ENCODE measurements at regions not wholly inside any gene's neighbourhood (a gene's known extent, or its start where the extent isn't known, plus 50 kb on each side); places are given as distances from the start of the nearest gene placed in this dataset.
"Not testable (repeated sequence)": the region's sequence is repeated elsewhere in the genome, so short reads cannot be mapped to it uniquely, and the experiment has no call there.

DNA sequence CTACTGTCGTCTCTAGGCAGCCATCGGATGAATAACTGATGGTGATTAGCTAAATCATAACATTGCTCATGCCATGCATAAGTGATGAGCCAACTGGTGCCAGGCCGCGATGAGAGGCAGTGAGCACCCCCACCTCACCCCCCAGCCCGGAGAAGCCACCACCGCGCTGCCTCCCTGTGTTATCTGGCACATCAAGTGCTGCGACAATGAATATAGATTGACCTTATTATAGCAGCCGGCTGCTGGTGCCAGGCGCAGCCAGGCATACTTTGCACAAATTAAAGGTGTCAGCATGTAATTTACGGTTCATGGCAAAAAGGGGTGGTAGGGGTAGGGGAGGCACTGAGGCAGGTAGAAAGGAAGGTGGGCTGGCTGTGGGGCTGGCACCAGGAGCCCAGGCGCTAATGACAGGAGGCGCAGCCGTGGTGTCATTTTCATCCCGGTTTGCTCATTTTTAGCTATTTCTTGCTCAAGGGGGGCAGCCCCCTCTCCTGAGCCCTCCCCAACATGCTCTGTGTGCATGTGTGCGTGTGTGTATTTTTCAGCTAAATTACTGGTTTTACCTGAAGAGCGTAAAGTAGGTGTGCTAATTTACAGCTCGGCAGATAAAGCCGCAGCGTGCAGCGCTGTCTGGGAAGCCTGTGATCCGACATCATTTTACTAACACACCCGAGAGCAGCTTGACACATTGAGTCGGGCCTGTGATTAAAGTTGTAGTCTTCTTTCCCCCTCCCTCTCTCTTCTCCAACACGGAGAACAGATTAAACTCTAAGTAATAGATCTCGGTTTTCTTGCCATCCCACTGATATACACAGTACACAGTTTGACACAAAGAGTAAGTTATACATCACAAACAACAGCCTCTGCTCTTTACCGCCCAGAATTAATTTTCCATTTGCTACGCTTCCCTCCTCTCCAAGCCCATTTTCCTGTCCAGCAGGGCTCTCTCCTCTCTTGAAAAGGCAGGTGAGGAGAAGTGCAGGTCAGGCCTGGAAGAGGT lies 212.3 kb downstream of the RPLP1 start:
- no peak for FAIRE-seq

DNA sequence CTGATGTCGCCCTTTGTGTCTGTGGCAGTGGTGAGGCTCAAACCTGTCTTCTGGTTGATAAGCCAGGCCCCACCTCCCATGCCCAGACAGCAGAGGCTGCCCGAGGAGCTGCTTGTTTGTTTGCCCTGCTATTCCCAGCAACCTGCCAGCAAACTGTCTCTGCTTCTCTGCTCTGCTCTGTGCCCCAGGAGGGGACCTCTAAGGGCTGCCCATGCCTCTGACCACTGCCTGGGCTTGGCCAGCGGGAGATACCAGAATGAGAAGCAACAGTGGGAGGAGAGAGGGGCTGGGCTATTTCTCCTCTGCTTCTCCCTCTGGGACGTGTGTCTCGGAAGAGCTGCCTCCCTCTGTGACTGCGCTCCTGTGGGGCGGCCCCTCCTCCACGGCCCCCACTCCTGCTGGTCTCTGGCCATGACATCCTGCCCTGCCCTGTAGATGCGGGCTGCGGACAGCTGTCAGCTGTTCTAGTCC lies 213.1 kb downstream of the RPLP1 start:
- DNase-seq (ENCODE audit: extremely low spot score, insufficient read length, low read depth), result no peak
- no peak for FAIRE-seq

More for the DNA sequence above, 212.3 kb downstream of the RPLP1 start:
- no peak for DNase-seq (ENCODE audit: extremely low spot score, insufficient read length, low read depth)

DNA sequence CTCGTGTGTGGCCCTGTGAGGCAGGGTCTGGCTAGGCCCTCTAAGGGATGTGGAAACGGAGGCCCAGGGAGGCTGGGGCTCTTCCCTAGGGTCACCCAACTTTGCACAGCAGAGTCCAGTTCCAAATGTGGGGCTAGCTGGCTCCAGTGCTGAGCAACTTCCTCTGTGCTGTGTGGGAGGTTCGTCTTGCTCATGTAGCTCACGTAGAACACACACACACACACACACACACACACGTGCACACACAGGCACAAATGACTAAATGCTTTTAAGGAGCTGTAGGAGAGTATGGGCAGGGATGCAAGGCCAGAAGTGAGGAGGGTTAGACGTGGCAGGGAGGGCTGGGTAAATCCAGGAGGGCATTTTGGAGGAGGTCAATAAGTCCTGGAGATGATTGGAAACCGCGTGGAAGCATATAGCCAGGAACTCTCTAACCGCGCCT lies 213.8 kb downstream of the RPLP1 start:
- FAIRE-seq (no peak), DNase-seq (ENCODE audit: extremely low spot score, insufficient read length, low read depth) (no peak)

DNA sequence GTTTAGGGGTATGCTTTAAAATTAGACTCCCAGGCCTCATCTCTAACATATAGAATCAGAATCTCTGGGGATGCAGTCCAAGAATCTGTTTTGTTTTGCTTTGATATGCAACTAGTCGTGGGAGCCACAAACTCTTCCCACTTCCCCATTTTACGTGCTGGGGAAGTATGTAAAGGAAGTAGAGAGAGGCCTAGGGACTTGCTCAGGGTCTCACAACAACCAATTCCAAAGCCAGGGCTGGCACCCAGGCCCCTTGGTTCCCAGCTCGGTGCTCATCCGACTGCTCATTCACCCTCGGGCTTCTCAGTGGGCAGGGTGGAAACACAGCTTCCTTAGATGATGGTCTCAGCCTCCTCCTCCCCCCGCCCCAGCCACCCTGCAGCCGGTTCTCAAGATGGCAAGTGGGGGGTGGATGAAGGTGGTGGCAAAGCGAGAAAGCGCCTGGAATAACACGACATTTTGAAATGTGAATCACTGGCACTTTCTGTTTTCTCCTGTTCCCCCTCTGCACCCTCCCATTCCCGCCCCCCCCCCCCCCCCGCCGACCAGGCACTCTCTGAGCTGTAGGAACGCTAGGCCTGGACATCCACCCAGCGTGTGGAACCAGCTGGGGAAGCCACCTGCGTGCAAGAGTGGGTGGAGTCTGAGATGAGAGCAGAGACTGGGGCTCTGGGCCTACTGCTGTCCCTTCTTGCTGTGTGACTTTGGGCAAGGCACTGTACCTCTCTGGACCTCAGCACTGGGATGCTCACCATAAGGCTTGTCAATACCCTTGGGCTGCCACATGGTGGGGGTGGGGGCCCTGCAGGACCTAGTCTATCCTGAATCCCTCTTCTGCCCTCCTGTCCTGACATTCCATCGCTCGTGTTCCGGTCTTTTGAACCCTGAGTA lies 214.5 kb downstream of the RPLP1 start:
- DNase-seq (ENCODE audit: extremely low spot score, insufficient read length, low read depth) (peak; percentile 39), FAIRE-seq (peak; percentile 94)

DNA sequence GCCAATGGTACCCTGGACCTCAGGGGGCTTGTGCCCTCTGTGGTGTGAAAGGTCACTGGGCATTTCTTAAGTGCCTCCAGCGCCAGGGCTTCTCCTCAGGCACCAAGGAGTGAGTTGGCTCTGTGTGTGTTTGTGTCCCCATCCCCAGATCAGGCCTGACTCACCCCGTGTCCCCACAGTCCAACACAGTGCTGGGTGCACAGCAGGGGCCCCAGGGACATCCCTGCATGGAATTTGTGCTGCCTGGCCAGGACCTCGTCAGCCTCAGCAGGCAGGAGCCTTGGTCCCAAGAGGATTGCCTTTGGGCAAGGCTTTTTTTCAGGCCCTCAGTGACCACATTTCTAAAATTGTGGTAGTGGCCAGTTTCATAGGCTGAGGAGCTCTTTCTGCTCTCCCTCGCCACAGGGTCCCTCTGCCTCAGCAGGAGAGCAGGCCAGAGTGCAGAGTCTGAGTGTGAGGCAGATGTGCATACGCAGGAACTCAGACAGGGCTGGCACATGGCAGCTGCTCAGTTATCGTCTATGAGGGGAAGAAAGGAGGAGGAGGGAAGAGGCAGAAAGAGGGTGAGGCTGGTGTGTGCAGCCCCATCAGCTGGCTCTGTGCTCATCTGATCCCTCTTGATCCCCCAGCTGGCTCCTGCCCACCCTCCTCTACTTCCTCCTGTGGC lies 215.6 kb downstream of the RPLP1 start:
- FAIRE-seq, result no peak
- no peak for DNase-seq (ENCODE audit: extremely low spot score, insufficient read length, low read depth)

DNA sequence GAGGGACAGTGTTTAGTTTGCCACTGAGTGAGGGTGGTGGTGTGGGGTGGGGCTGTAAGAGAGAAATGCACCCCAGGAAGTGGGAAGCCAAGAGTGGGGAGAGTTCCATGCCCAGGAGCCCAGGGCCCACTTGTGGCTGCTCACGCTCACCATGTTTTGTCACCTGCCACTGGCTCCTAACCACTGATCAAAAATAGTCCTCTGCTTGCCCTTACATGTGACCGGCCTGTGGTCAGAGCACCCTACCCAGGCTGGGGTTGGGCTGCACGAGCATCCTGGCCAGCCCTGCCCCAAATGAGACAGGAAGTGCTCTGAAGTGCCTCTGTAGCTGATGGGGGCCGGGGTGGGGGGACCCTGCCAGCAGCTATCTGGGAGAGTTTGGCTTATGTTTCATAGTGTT lies 216.3 kb downstream of the RPLP1 start:
- FAIRE-seq, result peak; percentile 94

DNA sequence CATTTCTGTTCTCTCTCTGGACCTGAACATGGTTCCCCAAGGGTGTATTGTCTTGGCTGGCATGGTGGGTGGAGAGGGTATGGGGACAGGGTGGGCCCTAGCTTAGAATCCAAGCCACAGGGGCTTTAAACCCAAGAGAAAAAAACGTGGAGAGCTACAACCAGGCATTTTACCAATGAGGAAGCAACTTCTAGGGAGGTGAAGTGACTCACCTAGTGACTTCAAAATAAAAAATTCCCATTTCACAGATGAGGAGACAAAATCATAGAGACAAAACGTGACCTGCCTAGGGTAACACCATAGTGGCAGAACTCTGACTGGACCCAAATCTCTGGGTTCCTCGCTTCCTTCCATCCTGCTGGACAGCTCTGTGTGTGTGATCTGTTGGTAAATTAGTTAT lies 216.8 kb downstream of the RPLP1 start:
- DNase-seq (ENCODE audit: extremely low spot score, insufficient read length, low read depth) (no peak), FAIRE-seq (no peak)

More for the DNA sequence above, 216.3 kb downstream of the RPLP1 start:
- DNase-seq (ENCODE audit: extremely low spot score, insufficient read length, low read depth), result peak; percentile 58

DNA sequence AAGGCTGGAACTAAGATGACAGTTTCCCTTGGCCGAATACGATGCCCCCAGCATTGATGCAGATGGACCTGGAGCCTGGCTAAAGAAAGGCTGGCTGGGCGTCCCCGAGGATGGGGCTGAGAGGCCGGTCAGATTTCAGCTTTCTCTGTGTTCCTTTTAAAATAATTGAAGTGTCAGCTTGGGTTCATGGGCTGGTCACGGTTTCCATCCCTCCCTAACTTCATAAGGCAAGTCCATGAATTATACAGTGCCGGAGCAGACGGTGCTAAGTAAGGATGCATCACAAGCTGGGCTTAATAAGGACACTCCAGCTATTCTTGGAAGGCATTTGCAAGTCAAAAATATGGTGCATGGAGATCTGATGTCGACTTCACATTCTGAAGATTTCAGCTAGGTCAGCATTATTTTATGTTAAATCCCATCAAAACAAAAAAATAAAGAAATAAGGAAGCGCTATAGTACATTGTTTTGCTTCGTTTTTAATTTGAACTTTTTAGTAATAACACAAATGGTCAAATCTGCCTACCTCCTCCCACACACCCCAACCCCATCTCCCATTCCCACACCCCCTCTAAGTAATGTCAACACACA lies 220.8 kb downstream of the RPLP1 start:
- FAIRE-seq, result no peak
- no peak for DNase-seq (ENCODE audit: extremely low spot score, insufficient read length, low read depth)

DNA sequence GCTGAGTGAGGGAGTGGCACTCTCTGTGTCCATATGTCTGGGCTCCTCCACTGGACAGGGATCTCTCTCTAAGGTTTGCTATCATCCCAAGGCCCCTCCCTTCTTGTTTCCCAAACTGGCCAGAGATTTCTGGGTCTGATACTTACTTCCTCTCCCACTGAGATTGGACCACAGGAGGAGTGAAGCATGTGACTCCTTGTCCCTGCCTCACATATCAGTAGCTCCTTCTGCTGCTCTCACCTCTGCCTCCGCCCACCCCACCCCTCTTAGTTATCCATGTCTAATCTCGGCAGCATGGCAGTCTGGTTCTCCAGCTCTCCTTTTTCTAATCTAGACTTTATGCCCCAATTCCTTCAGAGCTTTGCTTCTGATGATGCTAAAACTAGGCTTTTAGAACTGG lies 223.1 kb downstream of the RPLP1 start:
- FAIRE-seq, result no peak
- no peak for DNase-seq (ENCODE audit: extremely low spot score, insufficient read length, low read depth)

DNA sequence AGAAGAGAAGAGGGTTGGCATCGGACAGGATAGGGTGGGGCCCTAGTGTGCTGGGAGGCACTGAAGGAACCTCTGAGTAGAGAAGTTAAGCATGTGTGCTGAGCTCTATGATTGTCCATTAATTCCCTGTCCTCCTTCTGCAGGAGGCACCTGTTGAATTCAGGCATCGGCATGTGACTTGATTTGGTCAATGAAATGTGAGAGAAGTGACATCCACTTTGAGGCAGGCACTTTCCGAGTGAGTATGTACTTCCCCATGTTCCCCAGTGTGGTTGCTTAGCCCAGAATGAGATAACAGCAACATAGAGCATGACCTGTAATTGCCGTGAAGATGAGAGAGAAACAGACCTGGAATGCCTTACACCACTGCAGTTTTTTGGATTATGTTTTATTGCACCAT lies 224.8 kb downstream of the RPLP1 start:
- FAIRE-seq, result peak; percentile 65
- DNase-seq (ENCODE audit: extremely low spot score, insufficient read length, low read depth), result no peak

DNA sequence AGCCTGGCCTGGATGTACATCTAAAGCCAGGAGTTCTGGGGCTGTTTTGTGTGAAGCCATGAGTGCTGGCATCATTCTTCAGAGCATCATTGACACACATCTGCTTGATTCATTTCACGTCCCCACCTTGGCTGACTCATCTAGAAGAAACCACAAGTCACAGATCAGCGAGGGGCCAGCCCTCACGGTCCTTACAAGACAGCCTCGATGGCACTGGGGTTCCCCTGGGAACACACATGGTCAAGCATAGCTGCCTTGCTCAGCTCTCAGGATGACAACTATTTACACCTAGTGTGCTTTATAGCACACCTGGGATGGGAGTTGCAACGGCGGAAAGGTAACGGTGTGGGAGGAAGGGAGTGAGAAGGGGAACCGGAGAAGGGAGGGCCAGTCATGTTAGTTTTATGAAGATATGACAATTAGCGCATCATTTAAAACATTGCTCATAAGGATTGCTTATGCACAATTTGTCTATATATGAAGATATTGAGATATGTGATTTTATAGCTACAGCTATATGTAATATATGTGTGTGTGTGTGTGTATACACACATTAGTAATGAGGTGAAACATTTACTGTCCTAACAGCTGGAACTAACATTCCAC lies 227.1 kb downstream of the RPLP1 start:
- FAIRE-seq, result peak; percentile 95
- DNase-seq (ENCODE audit: extremely low spot score, insufficient read length, low read depth), result peak; percentile 58

DNA sequence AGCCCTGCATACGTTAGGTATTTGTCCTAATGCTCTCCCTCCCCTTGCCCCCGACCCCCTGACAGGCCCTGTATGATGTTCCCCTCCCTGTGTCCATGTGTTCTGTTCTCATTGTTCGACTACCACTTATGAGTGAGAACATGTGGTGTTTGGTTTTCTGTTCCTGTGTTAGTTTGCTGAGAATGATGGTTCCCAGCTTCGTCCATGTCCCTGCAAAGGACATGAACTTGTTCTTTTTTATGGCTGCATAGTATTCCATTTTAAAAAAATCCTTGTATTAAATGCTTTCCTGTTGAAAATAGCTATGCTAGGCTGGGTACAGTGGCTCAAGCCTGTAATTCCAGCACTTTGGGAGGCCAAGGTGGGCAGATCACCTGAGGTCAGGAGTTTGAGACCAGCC lies 232.2 kb downstream of the RPLP1 start:
- not testable (repeated sequence) for FAIRE-seq; DNase-seq (ENCODE audit: extremely low spot score, insufficient read length, low read depth)

DNA sequence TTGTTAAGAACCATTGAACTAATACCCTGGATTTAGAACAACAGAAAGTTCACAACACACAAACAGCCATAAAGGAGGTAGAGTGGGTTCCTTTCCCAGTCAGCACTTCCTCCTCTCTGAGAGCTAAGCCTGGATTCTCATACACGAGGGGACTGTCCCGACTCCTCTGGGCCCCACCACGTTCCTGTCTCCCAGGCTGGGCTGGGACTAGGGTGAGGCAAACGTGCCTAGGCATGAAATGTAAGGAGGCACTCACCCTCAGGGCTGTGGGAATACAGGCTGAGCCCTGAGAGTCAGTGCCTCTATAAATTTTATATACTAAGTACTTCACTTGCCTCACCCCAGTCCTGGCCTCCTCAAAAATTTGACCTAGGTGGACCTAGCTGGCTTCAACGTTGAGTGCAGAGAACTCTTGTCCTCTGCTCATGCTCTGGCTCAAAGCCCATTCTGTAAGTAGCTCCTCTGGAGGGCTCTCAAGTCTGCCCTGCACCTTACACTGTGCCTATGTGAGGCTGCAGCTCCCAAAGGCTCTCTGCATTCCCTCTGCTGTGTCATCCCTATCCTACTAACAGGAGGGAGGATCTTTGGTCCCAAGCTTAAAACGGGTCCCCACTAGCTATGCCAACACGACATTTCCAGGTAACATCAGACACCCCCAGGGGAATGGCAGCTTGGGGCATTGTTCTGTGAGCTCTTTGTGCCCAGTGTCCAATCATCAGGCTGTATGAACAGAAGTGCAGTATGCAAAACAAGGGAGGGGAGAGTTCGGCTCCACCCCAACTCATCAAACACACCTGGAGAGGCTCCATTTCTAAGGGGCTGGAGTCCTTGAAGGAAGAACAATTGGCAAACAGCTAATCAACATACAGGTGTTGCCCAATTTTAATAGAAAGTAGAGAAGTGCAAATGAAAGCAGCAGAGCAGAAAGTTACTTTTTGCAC lies 233.2 kb downstream of the RPLP1 start:
- DNase-seq (ENCODE audit: extremely low spot score, insufficient read length, low read depth) (no peak), FAIRE-seq (no peak)

DNA sequence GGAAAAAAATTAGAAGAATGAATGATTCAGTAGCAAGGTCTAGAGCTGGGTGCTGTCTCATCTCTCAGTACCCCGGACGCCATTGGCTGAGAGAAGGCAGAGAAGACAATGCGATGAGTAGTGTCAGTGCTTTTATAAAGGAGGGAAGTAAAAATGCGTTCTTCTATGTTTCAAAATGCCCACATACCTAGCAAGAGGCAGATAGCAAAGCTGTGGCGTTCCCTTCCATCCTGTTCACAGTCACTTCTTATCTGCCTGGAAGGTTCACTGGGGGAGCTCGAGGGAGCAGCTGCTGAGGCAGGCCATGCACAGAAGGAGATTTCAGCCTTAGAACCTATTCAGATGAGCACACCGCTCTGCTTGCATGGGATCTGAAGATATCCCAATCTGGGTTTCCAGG lies 234.0 kb downstream of the RPLP1 start:
- DNase-seq (ENCODE audit: extremely low spot score, insufficient read length, low read depth) (no peak), FAIRE-seq (no peak)

DNA sequence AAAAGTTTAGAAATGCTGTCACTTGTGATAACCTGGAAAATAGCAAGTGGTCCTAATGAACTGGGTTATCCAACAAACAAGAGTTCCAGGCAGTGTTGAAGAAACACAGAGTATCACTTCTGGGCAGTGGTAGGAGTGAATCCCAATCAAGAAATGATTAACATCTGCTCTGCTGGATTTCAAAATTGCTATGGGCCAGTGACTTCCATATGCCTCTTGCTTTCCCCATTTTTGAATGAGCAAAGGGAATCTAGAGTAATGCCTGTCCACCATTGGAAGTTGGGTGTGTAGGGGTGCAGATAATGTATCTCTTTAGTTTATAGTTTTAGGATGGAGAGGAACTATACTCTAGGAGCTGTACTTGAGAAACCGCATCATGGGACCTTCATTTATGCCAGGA lies 236.5 kb downstream of the RPLP1 start:
- FAIRE-seq (no peak), DNase-seq (ENCODE audit: extremely low spot score, insufficient read length, low read depth) (no peak)

DNA sequence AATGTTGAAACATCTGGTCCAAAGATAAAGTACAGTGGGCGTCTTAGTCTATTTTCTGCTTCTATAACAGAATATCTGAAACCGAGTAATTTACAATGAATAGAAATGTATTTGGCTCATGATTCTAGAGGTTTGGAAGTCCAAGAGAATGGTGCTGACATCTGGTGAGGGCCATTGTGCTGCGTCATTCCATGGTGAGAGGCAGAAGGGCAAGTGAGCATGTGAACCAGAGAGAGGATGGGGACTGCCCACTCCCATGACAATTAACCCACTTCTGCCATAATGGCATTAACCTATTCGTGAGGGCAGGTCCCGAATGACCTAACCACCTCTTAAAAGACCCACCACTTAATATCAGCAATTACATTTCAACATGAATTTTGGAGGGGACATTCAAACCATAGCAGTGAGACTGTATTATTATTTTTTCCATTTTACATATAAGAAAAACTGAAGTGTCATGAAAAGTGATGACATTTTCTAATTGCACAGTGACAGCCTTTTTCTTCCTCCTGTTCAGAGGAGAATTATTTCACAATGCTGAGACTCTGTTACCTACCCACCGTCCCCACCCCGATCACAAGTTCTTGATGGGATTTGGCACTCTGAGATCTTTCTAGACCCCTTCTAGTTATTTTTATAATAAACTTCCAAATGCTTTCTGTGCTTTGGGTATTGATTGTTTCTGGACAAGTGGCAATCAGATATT lies 238.8 kb downstream of the RPLP1 start:
- FAIRE-seq, result no peak
- no peak for DNase-seq (ENCODE audit: extremely low spot score, insufficient read length, low read depth)

DNA sequence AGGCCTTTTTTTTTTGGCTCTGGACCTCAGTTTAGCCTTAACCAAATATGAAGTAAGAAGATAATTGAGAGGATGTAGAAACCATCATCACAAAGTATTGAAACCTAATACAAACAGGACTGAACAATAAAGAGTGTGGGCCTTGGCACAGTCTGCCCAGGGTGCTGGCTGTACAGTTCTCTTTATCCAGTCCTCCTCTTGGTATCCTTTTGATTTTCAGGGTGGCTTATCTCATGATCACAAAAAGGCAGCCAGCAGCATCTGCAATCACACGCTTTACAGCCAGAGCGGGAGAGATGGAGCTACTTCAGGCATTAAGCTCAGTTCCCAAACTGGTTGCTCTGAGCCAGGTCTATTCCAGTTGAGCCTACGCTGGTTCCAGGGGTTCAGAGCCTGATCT lies 239.7 kb downstream of the RPLP1 start:
- no peak for DNase-seq (ENCODE audit: extremely low spot score, insufficient read length, low read depth)

DNA sequence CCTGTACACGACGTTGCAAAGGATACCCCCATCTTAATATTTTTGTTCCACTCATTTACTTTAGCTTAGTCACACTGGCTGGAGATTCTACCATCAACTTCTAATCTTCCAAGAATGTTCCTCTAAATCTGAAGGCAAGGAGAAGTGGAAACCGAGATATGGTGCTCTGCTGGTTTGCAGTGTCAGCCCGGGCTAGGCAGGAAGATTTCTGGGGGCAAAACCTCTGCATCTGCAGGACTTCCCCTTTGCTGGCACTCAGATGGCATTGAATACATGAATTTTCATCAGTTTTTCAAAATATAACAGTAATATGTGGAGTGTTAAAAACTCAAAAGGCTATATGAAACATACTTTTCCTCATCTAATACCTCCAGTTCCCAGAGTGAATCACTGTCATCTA lies 240.4 kb downstream of the RPLP1 start:
- DNase-seq (ENCODE audit: extremely low spot score, insufficient read length, low read depth) (no peak), FAIRE-seq (no peak)

More for the DNA sequence above, 239.7 kb downstream of the RPLP1 start:
- FAIRE-seq, result no peak
